ENCODE measurements at regions not wholly inside any gene's neighbourhood (a gene's known extent, or its start where the extent isn't known, plus 50 kb on each side); places are given as distances from the start of the nearest gene placed in this dataset.

GRCh38 chr1:198099755-198100154 lies 57.0 kb upstream of the NEK7 start:
- TF ChIP-seq YY1 (IDR thresholded peaks at IDR 0.05; ENCODE audit: extremely low read depth, insufficient replicate concordance, low read depth, low read length) = no peak
- TF ChIP-seq POLR2A (IDR thresholded peaks at IDR 0.05; ENCODE audit: borderline replicate concordance, extremely low read depth, insufficient read depth, insufficient read length) = no peak
- no peak for TF ChIP-seq EZH2phosphoT487 (IDR thresholded peaks at IDR 0.05; ENCODE audit: borderline replicate concordance)
- TF ChIP-seq CTCF (IDR thresholded peaks at IDR 0.05 in 2 of 3, conservative IDR thresholded peaks at IDR 0.05 in 1 of 3; ENCODE audit: borderline replicate concordance in 1 of 3, insufficient read depth in 1 of 3, low read depth in 2 of 3, low read length in 2 of 3) = no peak
- no peak for TF ChIP-seq JUND (IDR thresholded peaks at IDR 0.05)
- TF ChIP-seq POLR2AphosphoS5 (IDR thresholded peaks at IDR 0.05; ENCODE audit: low read depth, low read length) = no peak
- no peak for TF ChIP-seq ELF1 (IDR thresholded peaks at IDR 0.05; ENCODE audit: borderline replicate concordance, low read depth)
- TF ChIP-seq MAX (IDR thresholded peaks at IDR 0.05) = no peak
- TF ChIP-seq ZFX (IDR thresholded peaks at IDR 0.05) = no peak
- no peak for TF ChIP-seq ZNF274 (IDR thresholded peaks at IDR 0.05; ENCODE audit: low read depth, low read length)
- TF ChIP-seq EZH2 (IDR thresholded peaks at IDR 0.05) = no peak
- TF ChIP-seq RAD21 (IDR thresholded peaks at IDR 0.05; ENCODE audit: low read depth) = no peak
